ENCODE measurements at regions not wholly inside any gene's neighbourhood (a gene's known extent, or its start where the extent isn't known, plus 50 kb on each side); places are given as distances from the start of the nearest gene placed in this dataset.

GRCh38 chr2:120464448-120464931 lies 118.6 kb downstream of the INHBB start:
- TF ChIP-seq CTCF (IDR thresholded peaks at IDR 0.05; ENCODE audit: low read length) (no peak), EZH2 (IDR thresholded peaks at IDR 0.05; ENCODE audit: borderline replicate concordance, low read length) (no peak)

Measured in OCI-LY1 (cell line).